A549 (cell line): ENCODE measurements at regions not wholly inside any gene's neighbourhood (a gene's known extent, or its start where the extent isn't known, plus 50 kb on each side); places are given as distances from the start of the nearest gene placed in this dataset.

Experiments
- ATAC-seq, 2 experiments: fragments of 200-7000 bp in 1 of 2; fragments of >200 bp in 1 of 2; cut with Nextera tagmentation in 1 of 2; cut with Tn5 transposase in 1 of 2; 3 replicates each; pipeline versions ENCODE4 v1.8.0 to v1.9.1; 2018 to 2020; ENCODE audit warnings: mild to moderate bottlenecking in 1 of 2, moderate library complexity in 1 of 2
- CTCF ChIA-PET: fragments of 300-600 bp; sonication (Branson Sonifier 250); formaldehyde crosslinking; extraction: SDS; loops from one replicate; lab custom pipeline; 2021; ENCODE audit warnings: antibody characterized with exemption, inconsistent platforms; lab: Yijun Ruan, JAX
- POLR2A ChIA-PET: fragments of 350-600 bp; formaldehyde crosslinking; extraction: SDS; loops from one replicate; lab custom pipeline; 2021; ENCODE audit warnings: antibody characterized with exemption, inconsistent platforms; lab: Yijun Ruan, JAX
- DNase-seq, 2 experiments: peaks; one replicate each; pipeline versions ENCODE4 v3.0.0 to v3.0.0-alpha.2; 2011 to 2016; ENCODE audit warnings: low read depth in 1 of 2, low spot score in 1 of 2
- FAIRE-seq: peaks from 2 replicates; lab custom pipeline; 2011; peaks lifted over from hg19 to GRCh38; lab: Jason Lieb, UNC
- H3K27ac ChIP-seq, 2 experiments: fragments of >200 bp; sonication (Bioruptor Twin); formaldehyde crosslinking; 3 replicates each; pipeline ENCODE4 v1.5.1; 2016 to 2017
- H3K4me1 ChIP-seq: fragments of >200 bp; sonication (Bioruptor Twin); formaldehyde crosslinking; 3 replicates; pipeline ENCODE4 v1.6.1; 2016
- H3K4me2 ChIP-seq: fragments of >200 bp; sonication (Bioruptor Twin); formaldehyde crosslinking; 3 replicates; pipeline ENCODE4 v1.6.1; 2016
- H3K4me3 ChIP-seq: fragments of >200 bp; sonication (Bioruptor Twin); formaldehyde crosslinking; 3 replicates; pipeline ENCODE4 v1.5.1; 2016
- H3K9me3 ChIP-seq: fragments of >200 bp; sonication (Bioruptor Twin); formaldehyde crosslinking; 3 replicates; pipeline ENCODE4 v1.6.1; 2016
- BHLHE40 ChIP-seq: IDR thresholded peaks from 2 replicates; pipeline ENCODE4 v1.6.1; 2012; ENCODE audit warnings: low read depth, low read length, inconsistent platforms
- CBX2 ChIP-seq: fragments of 200-600 bp; sonication (generic); IDR thresholded peaks from 2 replicates; pipeline ENCODE4 v1.6.1; 2016; ENCODE audit warnings: low read depth, mild to moderate bottlenecking, borderline replicate concordance
- CTCF ChIP-seq: fragments of >200 bp; sonication (Bioruptor Twin); formaldehyde crosslinking; IDR thresholded peaks from 3 replicates; pipeline ENCODE4 v1.5.1; 2016
- EHF ChIP-seq: fragments of 250-450 bp; sonication (Bioruptor Pico); IDR thresholded peaks from 2 replicates; pipeline ENCODE4 v1.5.0; 2020; ENCODE audit warnings: mild to moderate bottlenecking
- EHMT2 ChIP-seq: fragments of 200-600 bp; sonication (generic); IDR thresholded peaks from 2 replicates; pipeline ENCODE4 v1.6.1; 2016; ENCODE audit warnings: antibody characterized with exemption, low read depth, mild to moderate bottlenecking, moderate library complexity
- ELK1 ChIP-seq: fragments of 150-350 bp; IDR thresholded peaks from 2 replicates; pipeline ENCODE4 v1.6.1; 2014; ENCODE audit warnings: low read depth, mild to moderate bottlenecking, low read length
- EP300 ChIP-seq, 2 experiments: fragments of >200 bp; sonication (Bioruptor Twin); formaldehyde crosslinking; IDR thresholded peaks; 2 replicates in 1 of 2; 3 replicates in 1 of 2; pipeline ENCODE4 v1.6.1; 2016 to 2017
- FOXS1 ChIP-seq: fragments of 250-450 bp; sonication (Bioruptor Pico); IDR thresholded peaks from 2 replicates; pipeline ENCODE4 v1.5.0; 2020; ENCODE audit warnings: mild to moderate bottlenecking, moderate library complexity
- GATA3 ChIP-seq: IDR thresholded peaks from 2 replicates; pipeline ENCODE4 v1.6.1; 2012; ENCODE audit warnings: borderline replicate concordance
- HMGXB4 ChIP-seq: fragments of 250-450 bp; sonication (Bioruptor Pico); IDR thresholded peaks from 2 replicates; pipeline ENCODE4 v1.5.0; 2021; ENCODE audit warnings: mild to moderate bottlenecking, moderate library complexity, borderline replicate concordance
- JUN ChIP-seq, 2 experiments: fragments of >200 bp; sonication (Bioruptor Twin); formaldehyde crosslinking; IDR thresholded peaks; 2 replicates in 1 of 2; 3 replicates in 1 of 2; pipeline ENCODE4 v1.6.1; 2016 to 2017
- JUNB ChIP-seq: fragments of >200 bp; sonication (Bioruptor Twin); formaldehyde crosslinking; IDR thresholded peaks from 2 replicates; pipeline ENCODE4 v1.6.1; 2016
- KDM1A ChIP-seq: fragments of 200-600 bp; sonication (generic); IDR thresholded peaks from 2 replicates; pipeline ENCODE4 v1.6.1; 2016; ENCODE audit warnings: low read depth, mild to moderate bottlenecking
- KDM5A ChIP-seq: fragments of 200-600 bp; sonication (generic); IDR thresholded peaks from 2 replicates; pipeline ENCODE4 v1.6.1; 2016; ENCODE audit warnings: antibody characterized with exemption, mild to moderate bottlenecking
- MAX ChIP-seq: IDR thresholded peaks from 2 replicates; pipeline ENCODE4 v1.6.1; 2012
- NR3C1 ChIP-seq: fragments of >200 bp; sonication (Bioruptor Twin); formaldehyde crosslinking; IDR thresholded peaks from 3 replicates; pipeline ENCODE4 v1.6.1; 2017
- PHF8 ChIP-seq: fragments of 200-600 bp; sonication (generic); IDR thresholded peaks from 2 replicates; pipeline ENCODE4 v1.6.1; 2016; ENCODE audit warnings: low read depth, mild to moderate bottlenecking, antibody characterized with exemption, moderate library complexity, borderline replicate concordance
- RAD21 ChIP-seq, 2 experiments: fragments of >200 bp in 1 of 2; sonication (Bioruptor Twin) in 1 of 2; formaldehyde crosslinking in 1 of 2; IDR thresholded peaks in 1 of 2; conservative IDR thresholded peaks in 1 of 2; 2 replicates in 1 of 2; 3 replicates in 1 of 2; pipeline ENCODE4 v1.6.1; 2012 to 2018; ENCODE audit warnings: inconsistent platforms in 1 of 2
- RARB ChIP-seq: fragments of 250-450 bp; sonication (Bioruptor Pico); IDR thresholded peaks from 2 replicates; pipeline ENCODE4 v1.8.0; 2021; ENCODE audit warnings: mild to moderate bottlenecking, moderate library complexity
- RCOR1 ChIP-seq: fragments of 150-350 bp; IDR thresholded peaks from 2 replicates; pipeline ENCODE4 v1.6.1; 2014; ENCODE audit warnings: antibody characterized with exemption, low read length, low read depth
- RFX5 ChIP-seq: fragments of 450-650 bp; IDR thresholded peaks from 2 replicates; pipeline ENCODE4 v1.7.1; 2014; ENCODE audit warnings: antibody characterized with exemption, mild to moderate bottlenecking, moderate library complexity
- SREBF2 ChIP-seq: fragments of 450-650 bp; IDR thresholded peaks from 2 replicates; pipeline ENCODE4 v1.6.1; 2014; ENCODE audit warnings: mild to moderate bottlenecking, moderate library complexity
- TP53 ChIP-seq: fragments of 250-450 bp; sonication (Bioruptor Pico); IDR thresholded peaks from 2 replicates; pipeline ENCODE4 v1.5.0; 2021; ENCODE audit warnings: mild to moderate bottlenecking, moderate library complexity
- ZNF302 ChIP-seq: fragments of 250-450 bp; sonication (Bioruptor Pico); IDR thresholded peaks from 2 replicates; pipeline ENCODE4 v1.9.0; 2021; ENCODE audit warnings: inconsistent platforms, mild to moderate bottlenecking, moderate library complexity
- WGBS: methylation state at CpG from one replicate; pipeline ENCODE4 v1.1.6; 2017; ENCODE audit errors: missing lambda C conversion rate; 5-methylcytosine and 5-hydroxymethylcytosine counted together

- no peak for FAIRE-seq
- H3K9me3 ChIP-seq, result no peaks in the 10 kb centered on the region
- no peak for DNase-seq
- H3K4me3 ChIP-seq, result no peak overlapping the region
- H3K4me1 ChIP-seq, result no peaks in the 10 kb centered on the region
- TF ChIP-seq JUNB, result no peak
- no peak for TF ChIP-seq KDM5A
- TF ChIP-seq CTCF, result no peak
- no peak for TF ChIP-seq RARB (CRISPR knock-in tag)
- TF ChIP-seq JUN (IDR thresholded peaks at IDR 0.05), result no peak
- no peak for TF ChIP-seq SREBF2
- TF ChIP-seq GATA3, result no peak
- no peak for TF ChIP-seq TP53 (CRISPR knock-in tag)
- TF ChIP-seq KDM1A, result no peak
- no peak for TF ChIP-seq RAD21 (conservative IDR thresholded peaks at IDR 0.05 in 1 of 2, IDR thresholded peaks at IDR 0.05 in 1 of 2)
- TF ChIP-seq ZNF302 (CRISPR knock-in tag), result no peak
- no peak for TF ChIP-seq ELK1
- no peak for TF ChIP-seq EHMT2
- no peak for TF ChIP-seq FOXS1 (CRISPR knock-in tag)
- TF ChIP-seq, all 56 proteins: peak for 0
- no peak overlapping the region for H3K4me2 ChIP-seq
- ATAC-seq, result no peak
- H3K27ac ChIP-seq, result no peak overlapping the region
- ChIA-PET CTCF (no interaction called here), POLR2A (no interaction called here)
- 51% methylated on average over 17 of the region's 17 CpGs for WGBS
These were observed 104.2 kb upstream of the CDCA7L start for GRCh38 chr7:22049766-22050500.

- Histone ChIP-seq H3K4me2 (no peak overlapping the region), H3K4me3 (no peak overlapping the region), H3K27ac (no peak overlapping the region), H3K9me3 (no peaks in the 10 kb centered on the region), H3K4me1 (no peaks in the 10 kb centered on the region)
- FAIRE-seq (no peak), DNase-seq (no peak), ATAC-seq (no peak)
- POLR2A ChIA-PET, result no interaction called here
- no peak for TF ChIP-seq TP53 (CRISPR knock-in tag)
- TF ChIP-seq MAX, result no peak
- no peak for TF ChIP-seq EP300 (IDR thresholded peaks at IDR 0.05)
- no peak for TF ChIP-seq HMGXB4
- no peak for TF ChIP-seq SREBF2
- TF ChIP-seq RCOR1, result no peak
- TF ChIP-seq KDM5A, result no peak
- TF ChIP-seq CBX2, result no peak
- no peak for TF ChIP-seq NR3C1
- no peak for TF ChIP-seq RFX5
- TF ChIP-seq ZNF302 (CRISPR knock-in tag), result no peak
- no peak for TF ChIP-seq PHF8
- TF ChIP-seq EHF (CRISPR knock-in tag), result no peak
- no peak for TF ChIP-seq BHLHE40
- TF ChIP-seq JUNB, result no peak
- CTCF ChIA-PET, result no interaction called here
- 36% methylated on average over 4 of the region's 5 CpGs for WGBS
These were observed 97.7 kb upstream of the CDCA7L start for GRCh38 chr7:22043367-22043766.
